ENCODE measurements at regions not wholly inside any gene's neighbourhood (a gene's known extent, or its start where the extent isn't known, plus 50 kb on each side); places are given as distances from the start of the nearest gene placed in this dataset.
"Not testable (repeated sequence)": the region's sequence is repeated elsewhere in the genome, so short reads cannot be mapped to it uniquely, and the experiment has no call there.

GRCh38 chr1:196021174-196021573, 587.1 kb downstream of the KCNT2 start:
- TF ChIP-seq CTCF, POLR2A (IDR thresholded peaks at IDR 0.05): not testable (repeated sequence)

Data from thyroid gland (tissue), 4 donors.